Activated CD8-positive, alpha-beta T cell treated with anti-CD3 and anti-CD28 coated beads, Interleukin-2, amount 10 ng/mL, durations not matched to agents 7 days and 5 days (primary cell): ENCODE measurements at regions not wholly inside any gene's neighbourhood (a gene's known extent, or its start where the extent isn't known, plus 50 kb on each side); places are given as distances from the start of the nearest gene placed in this dataset.
"Not testable (repeated sequence)": the region's sequence is repeated elsewhere in the genome, so short reads cannot be mapped to it uniquely, and the experiment has no call there.

Source experiments
- ATAC-seq: fragments of 150-1000 bp; cut with Tn5 transposase; one replicate; pipeline ENCODE4 v1.10.0; 2021; ENCODE audit warnings: moderate library complexity
- CTCF ChIA-PET: fragments of 350-600 bp; sonication (Branson Sonifier 250); formaldehyde crosslinking; loops from one replicate; lab custom pipeline; 2021; ENCODE audit warnings: antibody characterized with exemption; lab: Charles Lee
- POLR2A ChIA-PET: fragments of 350-600 bp; sonication (Branson Sonifier 250); formaldehyde crosslinking; loops from one replicate; lab custom pipeline; 2021; ENCODE audit warnings: antibody characterized with exemption; lab: Charles Lee
- DNase-seq: peaks from one replicate; pipeline ENCODE4 v3.0.0-alpha.2; 2020
- H3K27ac Mint-ChIP-seq: one replicate; pipeline ENCODE4 v1.8.0; 2021; ENCODE audit warnings: mild to moderate bottlenecking, mixed read lengths
- H3K27me3 Mint-ChIP-seq: one replicate; pipeline ENCODE4 v1.8.0; 2021; ENCODE audit warnings: low read depth, mixed read lengths
- H3K36me3 Mint-ChIP-seq: one replicate; pipeline ENCODE4 v1.8.0; 2021; ENCODE audit warnings: low read depth, mixed read lengths
- H3K4me1 Mint-ChIP-seq: one replicate; pipeline ENCODE4 v1.8.0; 2021; ENCODE audit warnings: low read depth, mixed read lengths
- H3K4me3 Mint-ChIP-seq: one replicate; pipeline ENCODE4 v1.8.0; 2021; ENCODE audit warnings: mild to moderate bottlenecking, mixed read lengths
- H3K9me3 Mint-ChIP-seq: one replicate; pipeline ENCODE4 v1.8.0; 2022; ENCODE audit warnings: mixed read lengths; ENCODE audit not compliant: insufficient read depth

DNA sequence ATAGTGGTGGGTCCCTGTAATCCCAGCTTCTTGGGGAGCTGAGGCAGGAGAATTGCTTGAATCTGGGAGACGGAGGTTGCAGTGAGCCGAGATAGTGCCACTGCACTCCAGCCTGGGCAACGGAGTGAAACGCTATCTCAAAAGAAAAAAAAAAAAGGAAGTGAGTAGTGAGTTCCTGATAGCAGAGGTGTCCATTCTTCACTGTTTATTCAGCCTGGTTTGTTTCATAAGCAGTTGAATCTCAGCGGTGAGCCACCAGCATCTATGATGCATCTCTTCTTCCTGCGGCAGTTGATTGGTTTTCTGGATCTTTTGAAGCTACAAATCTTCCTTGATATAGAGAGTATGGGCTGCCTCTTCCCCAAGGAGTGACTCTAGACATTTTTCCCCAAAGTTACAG is 316.1 kb upstream of the MTPN start:
- H3K9me3 Mint-ChIP-seq: peaks cover 5% of the 10 kb centered on the region
- DNase-seq: no peak
- H3K4me3 Mint-ChIP-seq: no peak overlapping the region
- H3K27me3 Mint-ChIP-seq: no peaks in the 10 kb centered on the region
- no peaks in the 10 kb centered on the region for H3K4me1 Mint-ChIP-seq
- no peak overlapping the region for H3K27ac Mint-ChIP-seq
- CTCF ChIA-PET: no interaction called here
- POLR2A ChIA-PET: no interaction called here
- no peak for ATAC-seq
- no peaks in the 10 kb centered on the region for H3K36me3 Mint-ChIP-seq

DNA sequence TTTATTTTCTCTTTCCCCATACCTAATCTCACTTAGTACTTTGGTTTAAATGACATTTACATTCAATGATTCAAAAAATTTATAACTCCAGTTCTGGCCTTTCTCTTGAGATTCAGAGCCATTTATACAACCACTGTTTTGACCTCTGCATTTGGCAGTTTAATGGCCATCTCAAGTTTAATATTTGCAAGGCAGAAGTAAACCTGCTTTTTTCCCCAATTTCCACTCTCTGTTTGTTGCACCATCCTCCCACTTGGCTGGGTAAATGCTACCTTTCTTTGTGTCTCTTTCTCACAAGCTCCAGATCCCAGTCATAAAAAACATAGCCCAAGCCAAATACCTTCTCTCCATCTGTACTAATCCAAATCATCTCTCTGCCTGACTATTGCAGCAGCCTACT is 315.2 kb upstream of the MTPN start:
- H3K4me1 Mint-ChIP-seq: no peaks in the 10 kb centered on the region
- ChIA-PET POLR2A (no interaction called here), CTCF (no interaction called here)
- H3K27ac Mint-ChIP-seq: no peak overlapping the region
- peaks cover under 1% of the 10 kb centered on the region for H3K9me3 Mint-ChIP-seq
- H3K27me3 Mint-ChIP-seq: no peaks in the 10 kb centered on the region
- no peaks in the 10 kb centered on the region for H3K36me3 Mint-ChIP-seq
- DNase-seq: no peak
- no peak overlapping the region for H3K4me3 Mint-ChIP-seq
- no peak for ATAC-seq

DNA sequence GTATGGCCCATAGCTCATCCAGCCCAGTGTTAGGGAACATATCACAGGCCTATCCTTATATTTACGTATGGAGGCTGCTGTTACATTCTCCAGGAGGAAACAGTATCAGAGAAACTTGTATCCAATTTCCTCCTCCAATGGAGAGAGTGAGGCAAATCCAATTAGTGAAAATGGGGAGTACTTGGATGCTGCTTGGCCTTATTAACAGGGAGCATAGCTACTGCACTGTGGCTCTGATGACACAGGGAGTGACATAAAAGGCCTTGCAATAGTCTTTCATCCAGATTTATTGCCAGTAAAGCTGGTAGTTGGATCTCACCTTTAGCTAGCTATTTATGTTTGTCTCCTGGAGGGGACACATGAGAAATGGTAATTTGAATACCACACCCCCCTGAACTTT is 313.2 kb upstream of the MTPN start:
- H3K36me3 Mint-ChIP-seq: no peaks in the 10 kb centered on the region
- no peak overlapping the region for H3K27ac Mint-ChIP-seq
- DNase-seq: no peak
- no peak overlapping the region for H3K4me3 Mint-ChIP-seq
- H3K27me3 Mint-ChIP-seq: no peaks in the 10 kb centered on the region
- POLR2A ChIA-PET: no interaction called here
- H3K4me1 Mint-ChIP-seq: no peaks in the 10 kb centered on the region
- no peaks in the 10 kb centered on the region for H3K9me3 Mint-ChIP-seq
- no peak for ATAC-seq
- CTCF ChIA-PET: no interaction called here

DNA sequence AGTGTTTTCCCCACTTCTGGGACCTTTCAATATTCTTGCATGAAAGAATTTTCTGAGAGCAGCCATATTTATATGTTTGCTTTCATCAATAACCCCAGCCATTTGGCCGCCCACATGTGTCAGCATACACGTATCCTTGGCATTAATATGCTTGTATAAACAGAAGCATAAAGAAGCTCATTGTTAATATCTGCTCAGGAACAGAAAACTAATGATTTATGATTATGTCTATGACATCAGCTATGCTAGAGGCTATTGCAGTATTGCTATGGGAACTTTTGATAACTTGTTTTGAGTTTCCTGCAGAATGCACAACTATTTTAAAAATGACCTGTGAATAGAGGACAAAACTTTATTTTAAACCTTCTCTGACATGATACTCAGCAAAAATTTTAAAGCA is 300.9 kb upstream of the MTPN start:
- Mint-ChIP-seq H3K4me1 (no peaks in the 10 kb centered on the region), H3K9me3 (no peaks in the 10 kb centered on the region), H3K36me3 (no peaks in the 10 kb centered on the region), H3K27me3 (no peaks in the 10 kb centered on the region), H3K4me3 (no peak overlapping the region), H3K27ac (no peak overlapping the region)
- CTCF ChIA-PET: no interaction called here
- no peak for DNase-seq
- ATAC-seq: no peak
- POLR2A ChIA-PET: no interaction called here

DNA sequence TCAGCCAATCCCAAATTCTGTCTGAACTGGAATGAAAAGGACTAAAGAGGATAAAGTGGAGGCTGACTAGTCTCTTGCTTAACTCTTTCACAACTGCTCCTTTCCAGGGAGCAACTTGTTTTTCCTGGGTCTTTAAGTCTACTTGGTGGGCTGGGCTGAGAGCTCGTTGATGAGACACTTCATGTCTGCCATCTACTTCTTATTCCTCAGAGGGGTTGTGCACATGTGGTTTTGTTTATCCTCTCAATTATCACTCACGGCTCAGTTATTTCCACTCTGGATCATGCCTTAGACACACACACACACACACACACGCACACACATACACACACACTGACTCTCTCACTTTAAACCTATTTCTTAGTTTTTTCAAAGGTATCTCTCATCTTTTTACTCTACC is 298.6 kb upstream of the MTPN start:
- CTCF ChIA-PET: no interaction called here
- Mint-ChIP-seq H3K36me3 (no peaks in the 10 kb centered on the region), H3K9me3 (no peaks in the 10 kb centered on the region), H3K4me3 (no peak overlapping the region), H3K27me3 (no peaks in the 10 kb centered on the region), H3K27ac (no peak overlapping the region), H3K4me1 (no peaks in the 10 kb centered on the region)
- no peak for ATAC-seq
- POLR2A ChIA-PET: no interaction called here
- no peak for DNase-seq

DNA sequence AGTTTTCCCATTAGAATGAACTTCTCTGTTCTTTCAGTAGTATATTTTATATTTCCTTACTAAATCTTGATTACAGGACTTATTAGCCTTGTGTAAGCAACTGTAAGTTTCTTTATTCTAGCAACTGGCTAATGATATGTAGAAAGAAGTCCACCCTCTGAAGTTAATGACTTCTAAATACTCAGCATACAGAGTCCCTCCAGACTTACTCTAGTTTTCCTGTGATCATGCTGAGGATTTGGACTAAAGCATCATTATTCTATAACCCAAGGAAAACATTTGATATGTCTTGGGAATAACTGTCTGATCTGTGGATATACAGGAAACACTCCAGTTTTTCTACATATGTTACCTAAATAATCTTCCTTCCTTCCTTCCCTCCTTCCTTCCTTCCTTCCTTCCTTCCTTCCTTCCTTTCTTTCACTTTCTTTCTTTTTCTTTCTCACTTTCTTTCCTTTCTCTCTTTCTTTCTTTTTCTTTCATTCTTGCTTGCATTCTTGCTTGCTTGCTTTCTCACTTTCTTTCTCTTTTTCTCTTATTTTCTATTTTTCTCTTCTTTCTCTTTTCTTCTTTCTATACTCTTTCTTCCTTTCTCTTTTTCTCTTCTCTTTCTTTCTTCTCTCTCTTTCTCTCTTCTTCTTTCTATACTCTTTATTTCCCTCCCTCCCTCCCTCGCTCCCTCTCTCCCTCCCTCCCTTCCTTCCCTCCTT is 297.6 kb upstream of the MTPN start:
- ChIA-PET POLR2A (no interaction called here), CTCF (no interaction called here)
- Mint-ChIP-seq H3K4me1 (no peaks in the 10 kb centered on the region), H3K4me3 (no peak overlapping the region), H3K27ac (no peak overlapping the region), H3K27me3 (no peaks in the 10 kb centered on the region), H3K9me3 (no peaks in the 10 kb centered on the region), H3K36me3 (no peaks in the 10 kb centered on the region)
- DNase-seq (no peak), ATAC-seq (no peak)

DNA sequence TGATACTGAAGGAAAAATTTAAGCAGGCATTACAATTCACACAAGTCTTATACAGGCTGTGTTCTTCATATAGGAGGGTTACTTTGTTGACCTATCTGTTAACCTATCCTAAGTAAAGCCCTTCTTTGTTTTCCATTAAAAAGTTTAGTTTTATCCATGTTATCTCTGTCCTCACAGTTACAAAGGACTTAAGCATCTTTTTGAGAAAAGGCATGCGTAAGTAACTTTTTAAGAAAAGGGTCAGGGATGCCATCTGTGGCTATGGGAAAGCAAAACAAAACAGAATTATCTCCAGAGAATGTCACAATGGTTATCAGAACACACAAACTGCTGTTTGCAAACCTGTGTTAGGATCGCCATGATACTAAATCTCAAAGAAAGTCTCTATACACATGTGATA is 295.8 kb upstream of the MTPN start:
- DNase-seq: no peak
- no peak overlapping the region for H3K27ac Mint-ChIP-seq
- no peak overlapping the region for H3K4me3 Mint-ChIP-seq
- ChIA-PET POLR2A (no interaction called here), CTCF (no interaction called here)
- no peaks in the 10 kb centered on the region for H3K27me3 Mint-ChIP-seq
- H3K4me1 Mint-ChIP-seq: no peaks in the 10 kb centered on the region
- H3K36me3 Mint-ChIP-seq: no peaks in the 10 kb centered on the region
- H3K9me3 Mint-ChIP-seq: no peaks in the 10 kb centered on the region
- no peak for ATAC-seq

DNA sequence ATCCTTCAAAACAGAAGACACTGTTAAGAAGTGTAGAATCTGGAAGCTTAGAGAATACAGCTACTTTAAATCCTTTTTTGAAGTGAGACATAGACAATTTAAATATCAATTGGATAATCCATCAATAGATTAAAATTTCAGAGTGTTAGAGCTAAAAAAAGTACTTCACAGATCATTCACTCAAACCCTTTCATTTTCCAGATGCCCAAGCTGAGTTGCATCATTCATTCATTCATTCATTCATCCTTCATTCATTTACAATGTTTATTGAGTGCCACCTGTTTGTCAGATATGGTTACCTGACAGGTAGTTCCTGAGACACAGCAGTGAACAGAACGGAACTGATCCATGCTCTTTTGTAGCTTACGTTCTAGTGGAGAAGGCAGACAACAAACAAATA is 290.7 kb upstream of the MTPN start:
- Mint-ChIP-seq H3K4me1 (no peaks in the 10 kb centered on the region), H3K4me3 (no peak overlapping the region), H3K27ac (no peak overlapping the region), H3K9me3 (peaks cover 11% of the 10 kb centered on the region), H3K27me3 (no peaks in the 10 kb centered on the region), H3K36me3 (no peaks in the 10 kb centered on the region)
- POLR2A ChIA-PET: no interaction called here
- no peak for ATAC-seq
- DNase-seq: no peak
- CTCF ChIA-PET: no interaction called here

DNA sequence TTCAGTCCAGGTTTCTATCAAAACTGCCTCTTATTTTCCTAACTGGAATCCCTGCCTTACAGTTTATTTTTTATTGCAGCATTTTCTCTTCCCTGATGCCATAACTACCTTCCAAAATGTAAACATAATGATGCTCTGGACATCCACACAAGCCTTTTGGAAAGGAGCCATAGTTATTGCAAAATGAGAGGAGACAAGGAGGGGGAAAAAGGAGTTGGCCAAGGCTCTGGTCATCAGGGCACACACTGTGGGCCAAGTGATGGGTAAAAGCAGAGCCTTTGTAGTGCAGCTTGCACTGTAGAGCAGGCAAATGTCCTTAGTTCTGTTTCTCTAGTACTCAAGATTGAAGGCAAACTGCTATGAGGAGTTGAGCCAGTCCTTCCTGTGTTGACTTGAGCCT is 289.3 kb upstream of the MTPN start:
- H3K36me3 Mint-ChIP-seq: no peaks in the 10 kb centered on the region

DNA sequence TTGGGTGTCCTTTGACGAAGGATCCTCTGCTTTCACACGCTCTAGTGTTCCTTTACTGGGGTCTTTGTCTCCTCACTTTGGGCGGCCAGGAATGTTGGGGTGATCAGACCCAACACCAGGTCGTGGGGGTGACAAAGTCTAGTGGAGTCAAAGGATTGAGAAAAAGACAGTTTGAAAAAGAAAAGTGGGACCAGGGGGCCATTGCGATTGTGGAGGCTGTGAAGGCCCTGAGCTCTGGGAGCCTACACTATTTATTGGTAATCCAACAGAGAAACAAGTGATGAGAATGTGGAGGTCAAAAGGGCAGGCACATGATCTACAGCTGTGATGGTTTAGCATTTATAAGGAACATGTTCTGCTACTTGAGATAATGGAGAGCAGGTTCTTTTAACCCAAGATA is 287.1 kb upstream of the MTPN start:
- H3K4me1 Mint-ChIP-seq, H3K27me3 Mint-ChIP-seq, POLR2A ChIA-PET, ATAC-seq, H3K4me3 Mint-ChIP-seq, DNase-seq, H3K36me3 Mint-ChIP-seq, H3K27ac Mint-ChIP-seq, CTCF ChIA-PET: not testable (repeated sequence)
- H3K9me3 Mint-ChIP-seq: peaks cover 28% of the 10 kb centered on the region

More for the DNA sequence above, 289.3 kb upstream of the MTPN start:
- H3K27ac Mint-ChIP-seq: no peak overlapping the region
- no peak overlapping the region for H3K4me3 Mint-ChIP-seq
- peaks cover 15% of the 10 kb centered on the region for H3K9me3 Mint-ChIP-seq
- no peak for ATAC-seq
- no peaks in the 10 kb centered on the region for H3K27me3 Mint-ChIP-seq
- DNase-seq: no peak
- H3K4me1 Mint-ChIP-seq: no peaks in the 10 kb centered on the region
- POLR2A ChIA-PET: no interaction called here
- CTCF ChIA-PET: no interaction called here

DNA sequence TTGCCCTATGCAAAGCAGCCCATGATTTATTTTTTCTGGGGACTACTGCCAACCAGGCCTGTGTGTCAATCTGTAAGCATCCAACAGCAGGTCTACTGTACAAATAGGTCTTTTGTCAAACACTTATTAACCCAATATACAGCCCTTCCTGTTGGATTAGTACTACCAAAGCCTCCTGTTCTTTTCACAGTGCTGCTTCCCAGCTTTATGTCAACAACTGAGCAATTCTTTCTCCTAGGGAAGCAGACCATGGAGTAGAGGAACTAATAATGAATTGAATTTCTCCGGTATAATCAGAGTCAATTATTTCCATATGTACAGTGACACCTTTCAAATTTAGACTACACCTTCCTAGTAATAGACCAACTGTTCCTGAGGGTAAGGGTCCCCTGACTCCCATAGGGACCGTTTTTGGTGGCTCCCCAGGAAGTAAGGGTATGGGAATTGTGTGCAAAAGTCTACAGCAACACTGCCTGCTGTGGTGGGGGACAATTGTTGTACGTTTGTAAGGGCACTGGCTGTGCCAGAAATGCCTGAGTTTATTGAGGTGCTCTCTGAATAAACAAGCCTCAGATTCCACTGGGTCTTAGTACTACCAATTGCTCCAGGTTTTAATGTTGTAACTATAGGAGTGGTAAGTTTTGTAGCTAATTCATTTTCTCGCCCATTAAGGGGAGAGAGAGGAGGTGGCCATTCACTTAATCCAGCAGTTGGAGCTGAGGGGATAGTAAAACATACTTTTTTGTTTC is 286.1 kb upstream of the MTPN start:
- H3K9me3 Mint-ChIP-seq: peaks cover 28% of the 10 kb centered on the region
- H3K27ac Mint-ChIP-seq, H3K4me1 Mint-ChIP-seq, POLR2A ChIA-PET, CTCF ChIA-PET, DNase-seq, H3K36me3 Mint-ChIP-seq, H3K27me3 Mint-ChIP-seq, ATAC-seq, H3K4me3 Mint-ChIP-seq: not testable (repeated sequence)

DNA sequence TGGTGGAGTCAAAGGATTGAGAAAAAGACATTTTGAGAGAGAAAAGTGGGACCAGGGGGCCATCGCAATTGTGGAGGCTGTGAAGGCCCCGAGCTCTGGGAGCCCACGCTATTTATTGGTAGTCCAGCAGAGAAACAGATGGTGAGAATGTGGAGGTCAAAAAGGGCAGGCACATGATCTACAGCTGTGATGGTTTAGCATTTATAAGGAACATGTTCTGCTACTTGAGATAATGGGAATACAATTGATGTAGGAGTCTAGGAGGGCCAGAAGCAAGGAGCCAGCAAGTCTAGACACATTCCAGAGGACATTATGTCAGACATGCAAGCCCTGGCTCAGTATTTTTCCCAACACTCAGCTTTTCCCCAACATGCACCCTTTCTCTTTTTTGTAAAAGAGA is 283.4 kb upstream of the MTPN start:
- H3K36me3 Mint-ChIP-seq, H3K4me3 Mint-ChIP-seq, H3K27me3 Mint-ChIP-seq, ATAC-seq, CTCF ChIA-PET, H3K27ac Mint-ChIP-seq, H3K4me1 Mint-ChIP-seq, POLR2A ChIA-PET, DNase-seq: not testable (repeated sequence)
- peaks cover 26% of the 10 kb centered on the region for H3K9me3 Mint-ChIP-seq
